Tibial artery (tissue), 4 donors: ENCODE measurements at regions not wholly inside any gene's neighbourhood (a gene's known extent, or its start where the extent isn't known, plus 50 kb on each side); places are given as distances from the start of the nearest gene placed in this dataset.

Source experiments
- DNase-seq, 2 donors: peaks; one replicate each; pipeline ENCODE4 v3.0.0-alpha.2; 2019
- H3K27ac ChIP-seq, 2 donors: fragments of 200-600 bp; sonication (generic) in 1 of 2; 1 replicate in 1 of 2; 2 replicates in 1 of 2; pipeline ENCODE4 v1.5.1; 2018 to 2019; ENCODE audit warnings: mild to moderate bottlenecking in 1 of 2
- H3K27me3 ChIP-seq, 2 donors: fragments of 200-600 bp; sonication (generic) in 1 of 2; one replicate each; pipeline versions ENCODE4 v1.5.1 to v1.6.0; 2016 to 2019
- H3K36me3 ChIP-seq, 3 donors: fragments of 200-600 bp; sonication (generic) in 2 of 3; one replicate each; pipeline ENCODE4 v1.5.1; 2016 to 2019; ENCODE audit warnings: mild to moderate bottlenecking in 2 of 3
- H3K4me1 ChIP-seq, 4 donors: fragments of 200-600 bp; sonication (generic) in 2 of 4; 1 replicate in 3 of 4; 2 replicates in 1 of 4; pipeline ENCODE4 v1.5.1; 2016 to 2019
- H3K4me3 ChIP-seq, 2 donors: fragments of 200-600 bp; sonication (generic) in 1 of 2; 1 replicate in 1 of 2; 2 replicates in 1 of 2; pipeline ENCODE4 v1.5.1; 2018 to 2019; ENCODE audit warnings: mild to moderate bottlenecking in 2 of 2
- H3K9me3 ChIP-seq, 3 donors: fragments of 200-600 bp; sonication (generic) in 1 of 3; one replicate each; pipeline ENCODE4 v1.5.1; 2016 to 2019
- intact Hi-C: fragments of 100-400 bp; cut with DNase I; formaldehyde crosslinking; loops from one replicate; pipeline ENCODE4 v1.15.0; 2023; ENCODE audit warnings: low total_unique reads
- TF ChIP-seq, protein P1 (sequence below), 2 experiments: fragments of 200-600 bp in 1 of 2; fragments of 450-650 bp in 1 of 2; IDR thresholded peaks; one replicate each; pipeline ENCODE4 v1.5.1; 2017 to 2019; ENCODE audit warnings: antibody characterized with exemption in 2 of 2, mild to moderate bottlenecking in 1 of 2, moderate library complexity in 1 of 2

- DNase-seq, result no peak
- no peaks in the 10 kb centered on the region for H3K36me3 ChIP-seq
- intact Hi-C loops, result no loop called here
- no peaks in the 10 kb centered on the region for H3K27me3 ChIP-seq
- H3K27ac ChIP-seq, result no peak overlapping the region
- peaks cover 0 to 12% (median 3%) of the 10 kb centered on the region in 4 donors for H3K4me1 ChIP-seq
- H3K9me3 ChIP-seq, result no peaks in the 10 kb centered on the region
- TF ChIP-seq, protein P1, sequence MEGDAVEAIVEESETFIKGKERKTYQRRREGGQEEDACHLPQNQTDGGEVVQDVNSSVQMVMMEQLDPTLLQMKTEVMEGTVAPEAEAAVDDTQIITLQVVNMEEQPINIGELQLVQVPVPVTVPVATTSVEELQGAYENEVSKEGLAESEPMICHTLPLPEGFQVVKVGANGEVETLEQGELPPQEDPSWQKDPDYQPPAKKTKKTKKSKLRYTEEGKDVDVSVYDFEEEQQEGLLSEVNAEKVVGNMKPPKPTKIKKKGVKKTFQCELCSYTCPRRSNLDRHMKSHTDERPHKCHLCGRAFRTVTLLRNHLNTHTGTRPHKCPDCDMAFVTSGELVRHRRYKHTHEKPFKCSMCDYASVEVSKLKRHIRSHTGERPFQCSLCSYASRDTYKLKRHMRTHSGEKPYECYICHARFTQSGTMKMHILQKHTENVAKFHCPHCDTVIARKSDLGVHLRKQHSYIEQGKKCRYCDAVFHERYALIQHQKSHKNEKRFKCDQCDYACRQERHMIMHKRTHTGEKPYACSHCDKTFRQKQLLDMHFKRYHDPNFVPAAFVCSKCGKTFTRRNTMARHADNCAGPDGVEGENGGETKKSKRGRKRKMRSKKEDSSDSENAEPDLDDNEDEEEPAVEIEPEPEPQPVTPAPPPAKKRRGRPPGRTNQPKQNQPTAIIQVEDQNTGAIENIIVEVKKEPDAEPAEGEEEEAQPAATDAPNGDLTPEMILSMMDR (IDR thresholded peaks at IDR 0.05), result no peak
- no peak overlapping the region for H3K4me3 ChIP-seq
Observed at GRCh38 chr3:25338158-25338725, 89.8 kb upstream of the RARB start.

GRCh38 chr3:25339225-25339624, 88.8 kb upstream of the RARB start:
- Histone ChIP-seq H3K4me1 (peaks cover 0 to 12% (median 3%) of the 10 kb centered on the region in 4 donors), H3K9me3 (no peaks in the 10 kb centered on the region), H3K27ac (no peak overlapping the region), H3K4me3 (no peak overlapping the region), H3K27me3 (no peaks in the 10 kb centered on the region), H3K36me3 (no peaks in the 10 kb centered on the region)
- DNase-seq, result no peak
- TF ChIP-seq, protein P1 (IDR thresholded peaks at IDR 0.05), result no peak
- intact Hi-C loops, result no loop called here

- Histone ChIP-seq H3K9me3 (no peaks in the 10 kb centered on the region), H3K36me3 (no peaks in the 10 kb centered on the region), H3K27me3 (no peaks in the 10 kb centered on the region), H3K27ac (no peak overlapping the region), H3K4me1 (peaks cover 0 to 12% (median 3%) of the 10 kb centered on the region in 4 donors), H3K4me3 (no peak overlapping the region)
- no peak for DNase-seq
- intact Hi-C loops, result no loop called here
- TF ChIP-seq, protein P1 (IDR thresholded peaks at IDR 0.05), result no peak
Observed at GRCh38 chr3:25344670-25345069, 83.4 kb upstream of the RARB start.

DNA sequence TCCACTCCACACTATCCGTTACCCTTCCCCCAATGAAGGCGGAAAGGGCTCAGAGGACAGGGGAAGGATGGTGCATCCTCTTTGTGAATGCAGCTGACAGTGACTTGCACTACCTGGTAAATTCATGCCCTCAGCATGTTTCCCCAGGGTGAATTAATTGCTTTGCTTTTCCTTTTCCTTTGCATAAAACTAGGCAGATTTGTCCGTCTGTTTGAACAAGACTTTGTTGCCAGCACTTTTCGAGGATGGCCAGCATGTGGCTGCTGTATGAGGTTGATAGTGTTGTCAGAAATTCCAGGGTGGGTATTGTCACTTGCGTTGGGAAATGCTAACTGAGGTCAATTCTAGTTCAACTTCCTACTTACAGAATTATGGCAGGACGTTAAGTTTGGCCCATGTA, 79.0 kb upstream of the RARB start:
- no peaks in the 10 kb centered on the region for H3K9me3 ChIP-seq

DNA sequence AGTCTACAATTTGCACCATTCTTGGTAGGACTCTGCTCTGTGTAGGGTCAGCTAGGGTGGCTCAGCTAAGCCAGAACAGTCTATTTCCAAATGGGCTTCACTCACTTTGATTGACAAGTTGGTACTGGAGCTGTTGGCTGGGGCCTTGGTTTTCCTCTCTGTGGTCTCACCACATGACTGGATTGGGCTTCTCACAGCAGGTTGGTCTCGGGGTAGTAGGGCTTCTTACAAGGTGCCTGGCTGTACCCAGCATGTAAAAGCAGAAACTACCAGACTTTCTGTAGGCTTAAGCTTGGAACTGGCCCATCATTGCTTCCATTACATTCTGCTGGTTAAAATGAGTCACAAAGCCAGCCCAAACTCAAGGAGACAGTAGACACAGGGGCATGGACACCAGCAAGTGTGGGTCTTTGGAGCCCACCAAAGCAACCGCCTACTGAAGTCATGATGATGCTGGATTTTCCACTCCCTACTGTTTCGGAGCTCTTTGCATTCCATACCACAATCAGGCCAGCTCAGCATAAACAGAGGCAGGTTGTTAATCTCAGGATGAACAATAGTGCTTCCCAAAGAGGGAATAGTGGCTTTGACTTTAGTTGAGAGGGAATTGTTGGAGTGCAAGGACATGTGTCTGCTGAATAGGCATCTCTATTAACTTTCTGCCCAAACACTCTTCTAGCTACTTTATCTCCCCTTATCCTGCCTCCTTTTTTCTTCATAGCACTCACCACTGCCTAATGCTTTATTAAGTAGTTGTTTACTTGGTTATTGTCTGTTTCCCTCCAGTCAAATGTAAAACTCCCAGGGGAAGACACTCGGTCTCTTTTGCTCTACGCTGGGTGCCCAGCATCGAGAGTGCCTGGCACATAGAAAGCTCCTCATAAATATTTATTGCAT, 78.0 kb upstream of the RARB start:
- H3K9me3 ChIP-seq, result no peaks in the 10 kb centered on the region
- peaks cover 0 to 11% (median 2%) of the 10 kb centered on the region in 4 donors for H3K4me1 ChIP-seq
- H3K27me3 ChIP-seq, result no peaks in the 10 kb centered on the region
- no peak overlapping the region for H3K27ac ChIP-seq
- intact Hi-C loops, result no loop called here
- TF ChIP-seq, protein P1 (IDR thresholded peaks at IDR 0.05), result no peak
- H3K4me3 ChIP-seq, result no peak overlapping the region
- DNase-seq, result no peak
- no peaks in the 10 kb centered on the region for H3K36me3 ChIP-seq

More for the DNA sequence above, 79.0 kb upstream of the RARB start:
- no peak for DNase-seq
- H3K36me3 ChIP-seq, result no peaks in the 10 kb centered on the region
- no peaks in the 10 kb centered on the region for H3K27me3 ChIP-seq
- H3K4me3 ChIP-seq, result no peak overlapping the region
- no peak overlapping the region for H3K27ac ChIP-seq
- H3K4me1 ChIP-seq, result peaks cover 0 to 6% (median 0%) of the 10 kb centered on the region in 4 donors
- intact Hi-C loops, result no loop called here
- TF ChIP-seq, protein P1 (IDR thresholded peaks at IDR 0.05), result no peak
